ENCODE measurements at regions not wholly inside any gene's neighbourhood (a gene's known extent, or its start where the extent isn't known, plus 50 kb on each side); places are given as distances from the start of the nearest gene placed in this dataset.

DNA sequence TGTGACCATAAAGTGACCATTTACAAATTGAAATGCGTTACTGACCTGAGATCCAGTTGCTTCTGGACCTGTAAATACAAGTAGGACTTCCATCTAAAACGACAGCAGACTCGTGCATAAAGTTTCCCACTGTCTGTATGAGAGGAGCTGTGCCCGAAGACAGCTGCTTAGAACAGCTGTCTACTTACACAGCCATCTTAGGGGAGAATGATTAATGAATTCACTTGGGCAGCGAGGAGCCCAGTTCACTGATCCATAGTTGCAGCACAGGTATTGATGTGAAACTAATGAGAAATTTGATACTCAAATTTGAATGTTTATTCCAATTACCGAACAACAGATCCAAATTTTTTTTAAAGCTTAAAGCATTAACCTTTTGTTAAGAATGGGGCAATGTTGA lies 748.1 kb downstream of the NR2F2 start:
- Histone ChIP-seq H3K27ac (ENCODE audit: low read length) (no peak overlapping the region), H3K36me3 (ENCODE audit: control insufficient read depth in 1 of 2, insufficient read depth in 2 of 2, low read length in 2 of 2) (no peaks in the 10 kb centered on the region), H3K4me3 (ENCODE audit: low read depth in 1 of 2, low read length in 2 of 2) (no peak overlapping the region), H3K9me3 (ENCODE audit: control insufficient read depth in 1 of 2, low read length in 2 of 2) (peaks cover 0 to 3% of the 10 kb centered on the region in 2 donors), H3K4me1 (ENCODE audit: control insufficient read depth in 1 of 2, insufficient read depth in 2 of 2, low read length in 2 of 2) (no peaks in the 10 kb centered on the region), H3K27me3 (ENCODE audit: low read depth, low read length) (no peaks in the 10 kb centered on the region)

DNA sequence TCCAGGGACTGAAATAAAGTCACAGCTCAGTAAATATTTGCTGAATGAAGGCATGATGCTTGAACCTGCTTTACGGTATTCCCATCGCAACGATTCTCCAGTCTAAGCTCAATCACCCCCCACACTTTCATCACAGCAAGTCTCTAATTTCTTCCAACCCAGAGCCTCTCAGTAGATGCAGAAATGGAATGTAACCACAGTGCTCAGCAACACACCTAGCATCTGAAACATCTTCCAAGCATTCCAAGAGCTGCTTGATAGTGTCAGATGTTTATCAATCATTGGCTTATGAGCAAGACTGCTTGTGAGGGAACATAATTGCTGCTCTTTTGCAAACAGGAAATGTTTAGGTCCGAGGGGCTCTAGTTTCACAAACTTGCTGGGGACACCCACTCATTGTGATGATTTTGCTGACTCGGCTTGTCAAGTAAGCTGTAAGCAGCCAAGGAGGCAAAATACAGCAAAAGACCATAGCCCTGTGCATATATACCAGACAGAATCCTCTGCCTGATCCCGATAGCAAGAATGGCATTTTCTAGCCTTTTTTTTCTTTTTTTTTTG lies 751.2 kb downstream of the NR2F2 start:
- no peaks in the 10 kb centered on the region for H3K9me3 ChIP-seq (ENCODE audit: control insufficient read depth in 1 of 2, low read length in 2 of 2)
- H3K27ac ChIP-seq (ENCODE audit: low read length): no peak overlapping the region
- no peaks in the 10 kb centered on the region for H3K27me3 ChIP-seq (ENCODE audit: low read depth, low read length)
- no peak overlapping the region for H3K4me3 ChIP-seq (ENCODE audit: low read depth in 1 of 2, low read length in 2 of 2)
- no peaks in the 10 kb centered on the region for H3K36me3 ChIP-seq (ENCODE audit: control insufficient read depth in 1 of 2, insufficient read depth in 2 of 2, low read length in 2 of 2)
- H3K4me1 ChIP-seq (ENCODE audit: control insufficient read depth in 1 of 2, insufficient read depth in 2 of 2, low read length in 2 of 2): no peaks in the 10 kb centered on the region

DNA sequence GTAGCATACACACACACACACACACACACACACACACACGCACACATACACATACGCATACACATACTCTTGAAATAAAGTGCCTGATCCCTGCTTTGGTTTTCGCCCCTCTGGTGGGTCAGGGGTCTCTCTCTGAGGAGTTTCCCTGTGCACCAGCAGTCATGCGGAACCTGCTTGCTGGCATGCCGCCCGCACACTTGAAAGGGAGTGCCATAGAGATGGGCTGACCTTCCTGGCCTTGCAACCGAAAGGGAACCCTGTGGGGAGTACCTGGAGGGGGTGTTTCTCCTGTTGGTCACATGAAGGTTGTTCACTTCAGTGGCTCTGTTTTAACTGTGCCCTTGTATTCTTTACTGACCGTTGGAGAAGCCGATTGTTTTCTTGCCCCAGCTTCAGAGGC lies 752.3 kb downstream of the NR2F2 start:
- H3K27ac ChIP-seq (ENCODE audit: low read length): no peak overlapping the region
- no peaks in the 10 kb centered on the region for H3K36me3 ChIP-seq (ENCODE audit: control insufficient read depth in 1 of 2, insufficient read depth in 2 of 2, low read length in 2 of 2)
- H3K4me3 ChIP-seq (ENCODE audit: low read depth in 1 of 2, low read length in 2 of 2): no peak overlapping the region
- H3K27me3 ChIP-seq (ENCODE audit: low read depth, low read length): no peaks in the 10 kb centered on the region
- H3K9me3 ChIP-seq (ENCODE audit: control insufficient read depth in 1 of 2, low read length in 2 of 2): no peaks in the 10 kb centered on the region
- no peaks in the 10 kb centered on the region for H3K4me1 ChIP-seq (ENCODE audit: control insufficient read depth in 1 of 2, insufficient read depth in 2 of 2, low read length in 2 of 2)

DNA sequence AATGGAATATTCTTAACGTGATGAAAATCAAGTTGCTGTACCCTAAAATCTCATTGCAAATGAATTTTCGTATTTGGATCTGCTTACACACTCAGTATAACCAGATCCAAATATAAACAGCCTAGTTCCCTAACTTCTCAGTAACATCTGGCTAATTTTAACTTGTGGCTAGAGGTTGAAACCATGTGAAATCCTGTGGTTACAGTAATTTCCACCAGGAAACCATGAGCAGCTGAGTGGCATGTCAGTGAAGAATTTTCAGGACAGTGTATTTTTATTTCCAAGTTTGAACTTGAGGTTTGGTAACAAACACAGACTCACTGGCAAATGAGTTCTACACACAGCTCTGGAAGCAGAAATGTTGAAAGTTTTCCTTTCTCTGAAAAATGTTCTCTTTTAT lies 754.1 kb downstream of the NR2F2 start:
- Histone ChIP-seq H3K27ac (ENCODE audit: low read length) (no peak overlapping the region), H3K36me3 (ENCODE audit: control insufficient read depth in 1 of 2, insufficient read depth in 2 of 2, low read length in 2 of 2) (no peaks in the 10 kb centered on the region), H3K4me1 (ENCODE audit: control insufficient read depth in 1 of 2, insufficient read depth in 2 of 2, low read length in 2 of 2) (no peaks in the 10 kb centered on the region), H3K9me3 (ENCODE audit: control insufficient read depth in 1 of 2, low read length in 2 of 2) (no peaks in the 10 kb centered on the region), H3K4me3 (ENCODE audit: low read depth in 1 of 2, low read length in 2 of 2) (no peak overlapping the region), H3K27me3 (ENCODE audit: low read depth, low read length) (no peaks in the 10 kb centered on the region)

DNA sequence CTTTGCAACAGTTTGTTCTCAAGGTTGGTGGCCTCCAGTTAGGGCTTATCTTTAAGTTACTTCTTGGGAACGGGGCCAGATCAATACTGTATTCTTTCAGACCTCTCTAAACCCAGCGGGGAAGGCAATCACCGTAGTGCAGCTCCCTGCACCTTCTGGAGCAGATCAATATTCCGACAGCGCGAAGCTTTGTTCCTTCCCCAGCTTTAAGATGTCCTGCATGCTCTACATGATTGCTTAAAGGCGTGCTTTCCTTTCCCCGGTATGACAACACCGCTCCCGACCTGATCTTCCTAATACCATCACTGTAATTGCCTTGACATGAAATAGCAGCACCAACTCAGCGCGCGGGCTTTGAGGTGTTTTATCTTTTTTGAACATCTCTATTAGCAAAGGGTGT lies 755.2 kb downstream of the NR2F2 start:
- no peaks in the 10 kb centered on the region for H3K36me3 ChIP-seq (ENCODE audit: control insufficient read depth in 1 of 2, insufficient read depth in 2 of 2, low read length in 2 of 2)

DNA sequence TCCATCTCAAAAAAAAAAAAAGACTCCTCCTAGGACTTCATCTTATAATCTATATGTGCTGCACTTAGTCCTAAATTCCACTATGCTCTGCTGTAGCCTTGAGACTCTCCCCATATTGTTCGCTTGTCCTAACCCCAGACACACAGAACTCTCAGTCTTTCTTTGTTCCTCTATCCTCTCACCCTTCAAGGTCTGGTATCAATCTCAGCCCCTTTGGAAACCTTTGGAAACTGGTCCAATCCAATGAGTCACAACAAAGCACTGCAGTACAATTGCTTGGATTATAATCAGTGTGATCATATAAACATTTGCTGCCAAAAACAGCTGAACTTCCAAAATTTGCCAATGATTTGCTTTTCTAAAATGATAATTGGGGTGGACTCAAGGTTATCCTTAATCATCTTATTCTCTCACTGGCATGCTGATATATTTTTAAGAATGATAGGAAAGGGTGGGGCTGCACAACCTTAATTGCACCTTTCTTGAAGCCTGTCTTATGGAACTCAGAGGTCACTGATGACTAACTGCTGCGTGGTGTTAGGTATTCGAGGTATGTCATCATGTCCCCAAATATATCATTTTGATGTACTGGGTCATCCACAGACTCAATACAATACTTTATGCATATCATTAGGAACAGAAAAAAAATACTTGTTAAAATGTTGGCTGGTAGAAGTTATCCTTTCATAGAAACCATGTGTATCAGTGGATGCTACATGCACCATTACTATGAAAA lies 756.7 kb downstream of the NR2F2 start:
- no peaks in the 10 kb centered on the region for H3K36me3 ChIP-seq (ENCODE audit: control insufficient read depth in 1 of 2, insufficient read depth in 2 of 2, low read length in 2 of 2)

More for the DNA sequence above, 755.2 kb downstream of the NR2F2 start:
- no peaks in the 10 kb centered on the region for H3K27me3 ChIP-seq (ENCODE audit: low read depth, low read length)
- no peaks in the 10 kb centered on the region for H3K4me1 ChIP-seq (ENCODE audit: control insufficient read depth in 1 of 2, insufficient read depth in 2 of 2, low read length in 2 of 2)
- H3K9me3 ChIP-seq (ENCODE audit: control insufficient read depth in 1 of 2, low read length in 2 of 2): no peaks in the 10 kb centered on the region
- H3K27ac ChIP-seq (ENCODE audit: low read length): no peak overlapping the region
- H3K4me3 ChIP-seq (ENCODE audit: low read depth in 1 of 2, low read length in 2 of 2): no peak overlapping the region

DNA sequence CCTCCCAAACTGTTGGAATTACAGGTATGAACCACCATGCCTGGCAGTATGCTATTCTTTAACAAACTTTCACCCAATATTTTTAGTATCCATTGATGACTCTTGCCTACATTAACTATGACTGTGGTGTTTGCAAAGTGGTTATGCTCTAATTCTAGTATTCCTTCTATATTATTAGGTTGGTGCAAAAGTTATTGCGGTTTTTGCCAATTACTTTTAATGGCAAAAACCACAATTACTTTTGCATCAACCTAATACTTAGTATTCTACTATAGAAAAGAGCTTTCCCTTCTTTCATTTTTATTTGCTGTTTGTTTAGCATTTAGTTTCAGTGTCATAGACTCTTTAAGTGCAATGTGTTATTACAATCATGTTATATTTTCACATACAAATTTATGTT lies 760.6 kb downstream of the NR2F2 start:
- Histone ChIP-seq H3K9me3 (ENCODE audit: control insufficient read depth in 1 of 2, low read length in 2 of 2) (no peaks in the 10 kb centered on the region), H3K27ac (ENCODE audit: low read length) (no peak overlapping the region), H3K36me3 (ENCODE audit: control insufficient read depth in 1 of 2, insufficient read depth in 2 of 2, low read length in 2 of 2) (no peaks in the 10 kb centered on the region), H3K4me3 (ENCODE audit: low read depth in 1 of 2, low read length in 2 of 2) (no peak overlapping the region), H3K27me3 (ENCODE audit: low read depth, low read length) (no peaks in the 10 kb centered on the region), H3K4me1 (ENCODE audit: control insufficient read depth in 1 of 2, insufficient read depth in 2 of 2, low read length in 2 of 2) (no peaks in the 10 kb centered on the region)

More for the DNA sequence above, 756.7 kb downstream of the NR2F2 start:
- H3K27me3 ChIP-seq (ENCODE audit: low read depth, low read length): no peaks in the 10 kb centered on the region
- no peak overlapping the region for H3K4me3 ChIP-seq (ENCODE audit: low read depth in 1 of 2, low read length in 2 of 2)
- no peaks in the 10 kb centered on the region for H3K9me3 ChIP-seq (ENCODE audit: control insufficient read depth in 1 of 2, low read length in 2 of 2)
- no peak overlapping the region for H3K27ac ChIP-seq (ENCODE audit: low read length)
- no peaks in the 10 kb centered on the region for H3K4me1 ChIP-seq (ENCODE audit: control insufficient read depth in 1 of 2, insufficient read depth in 2 of 2, low read length in 2 of 2)

DNA sequence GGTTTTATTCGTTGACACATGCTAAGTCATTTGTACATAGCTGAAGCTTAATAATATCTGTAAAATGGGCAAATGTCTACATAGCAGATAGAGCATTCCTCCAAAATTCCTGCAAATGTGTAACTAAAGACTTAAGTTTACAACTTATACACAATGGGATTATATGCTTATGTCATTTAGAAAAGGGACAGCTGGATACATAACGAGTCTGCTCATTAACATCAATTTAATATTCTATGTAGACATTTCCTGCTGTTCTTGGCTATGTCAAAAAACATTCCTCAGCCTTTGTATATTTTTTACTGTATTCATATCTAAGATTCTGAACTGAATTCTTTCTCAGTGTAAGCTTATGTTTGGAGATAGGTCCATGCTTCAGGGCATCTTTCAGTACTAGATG lies 762.2 kb downstream of the NR2F2 start:
- Histone ChIP-seq H3K27me3 (ENCODE audit: low read depth, low read length) (no peaks in the 10 kb centered on the region), H3K4me1 (ENCODE audit: control insufficient read depth in 1 of 2, insufficient read depth in 2 of 2, low read length in 2 of 2) (no peaks in the 10 kb centered on the region), H3K36me3 (ENCODE audit: control insufficient read depth in 1 of 2, insufficient read depth in 2 of 2, low read length in 2 of 2) (no peaks in the 10 kb centered on the region), H3K9me3 (ENCODE audit: control insufficient read depth in 1 of 2, low read length in 2 of 2) (no peaks in the 10 kb centered on the region), H3K27ac (ENCODE audit: low read length) (no peak overlapping the region), H3K4me3 (ENCODE audit: low read depth in 1 of 2, low read length in 2 of 2) (no peak overlapping the region)

DNA sequence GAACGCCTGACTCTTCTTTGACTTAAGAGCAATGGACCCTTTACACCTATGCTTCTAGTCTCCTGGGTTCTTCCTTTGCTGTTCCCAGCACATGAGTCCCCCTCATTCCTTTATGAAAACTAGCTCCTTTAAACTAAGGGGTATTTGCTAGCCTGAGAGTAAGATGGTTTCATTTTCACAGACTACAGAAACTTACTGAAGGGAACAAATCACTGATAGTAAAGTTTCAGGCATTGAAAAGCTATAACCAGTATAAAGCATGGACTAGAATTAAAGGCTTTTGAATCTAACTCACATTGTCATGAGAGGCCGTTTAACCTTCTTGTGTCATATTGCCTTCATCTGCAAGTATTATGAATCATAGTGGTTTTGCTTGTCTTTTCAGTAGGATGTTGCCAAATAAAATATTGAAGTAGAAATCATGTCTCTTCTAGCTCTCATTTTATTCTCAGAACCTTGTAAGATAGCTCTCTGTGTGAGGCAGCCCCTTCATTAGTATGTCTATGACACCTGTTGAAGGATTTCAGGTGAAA lies 765.9 kb downstream of the NR2F2 start:
- H3K9me3 ChIP-seq (ENCODE audit: control insufficient read depth in 1 of 2, low read length in 2 of 2): no peaks in the 10 kb centered on the region
- no peak overlapping the region for H3K27ac ChIP-seq (ENCODE audit: low read length)
- H3K27me3 ChIP-seq (ENCODE audit: low read depth, low read length): no peaks in the 10 kb centered on the region
- H3K4me1 ChIP-seq (ENCODE audit: control insufficient read depth in 1 of 2, insufficient read depth in 2 of 2, low read length in 2 of 2): no peaks in the 10 kb centered on the region
- H3K36me3 ChIP-seq (ENCODE audit: control insufficient read depth in 1 of 2, insufficient read depth in 2 of 2, low read length in 2 of 2): no peaks in the 10 kb centered on the region
- H3K4me3 ChIP-seq (ENCODE audit: low read depth in 1 of 2, low read length in 2 of 2): no peak overlapping the region

DNA sequence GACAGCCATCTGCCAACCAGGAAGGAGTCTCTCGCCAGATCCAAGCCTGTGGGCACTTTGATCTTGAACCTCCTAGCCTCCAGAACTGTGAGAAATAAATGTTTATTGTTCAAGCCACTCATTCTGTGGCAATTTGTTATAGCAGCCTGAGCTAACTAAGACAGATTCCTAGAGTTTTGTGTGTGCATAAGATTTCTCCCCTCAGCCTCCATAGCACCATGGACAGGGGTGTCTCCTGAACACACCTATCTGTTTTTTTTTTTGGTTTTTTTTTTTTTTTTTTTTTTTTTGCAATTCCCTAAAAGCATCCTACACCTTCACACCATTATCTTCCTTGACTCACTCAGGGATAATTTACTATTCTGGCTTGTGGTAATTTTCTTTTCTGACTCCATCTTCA lies 768.5 kb downstream of the NR2F2 start:
- no peaks in the 10 kb centered on the region for H3K9me3 ChIP-seq (ENCODE audit: control insufficient read depth in 1 of 2, low read length in 2 of 2)
- no peaks in the 10 kb centered on the region for H3K36me3 ChIP-seq (ENCODE audit: control insufficient read depth in 1 of 2, insufficient read depth in 2 of 2, low read length in 2 of 2)
- H3K4me3 ChIP-seq (ENCODE audit: low read depth in 1 of 2, low read length in 2 of 2): no peak overlapping the region
- no peak overlapping the region for H3K27ac ChIP-seq (ENCODE audit: low read length)
- no peaks in the 10 kb centered on the region for H3K4me1 ChIP-seq (ENCODE audit: control insufficient read depth in 1 of 2, insufficient read depth in 2 of 2, low read length in 2 of 2)
- H3K27me3 ChIP-seq (ENCODE audit: low read depth, low read length): no peaks in the 10 kb centered on the region

DNA sequence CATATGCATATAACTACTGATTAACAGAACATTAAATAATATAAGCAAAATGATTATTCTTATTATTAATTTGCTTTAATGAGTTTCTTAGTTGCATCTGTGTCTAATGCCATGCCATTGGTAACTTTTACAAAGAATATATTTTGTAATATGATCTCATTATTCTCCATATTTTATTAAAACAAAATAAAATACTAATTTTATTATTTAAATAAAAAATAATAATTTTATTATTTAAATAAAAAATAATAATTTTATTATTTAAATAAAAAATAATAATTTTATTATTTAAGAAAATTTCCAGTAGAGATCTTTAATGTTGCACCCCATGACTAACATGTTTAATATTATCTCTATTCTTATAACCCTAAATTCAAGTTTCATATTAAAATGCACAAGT lies 771.1 kb downstream of the NR2F2 start:
- Histone ChIP-seq H3K27ac (ENCODE audit: low read length) (no peak overlapping the region), H3K9me3 (ENCODE audit: control insufficient read depth in 1 of 2, low read length in 2 of 2) (no peaks in the 10 kb centered on the region), H3K36me3 (ENCODE audit: control insufficient read depth in 1 of 2, insufficient read depth in 2 of 2, low read length in 2 of 2) (no peaks in the 10 kb centered on the region), H3K4me1 (ENCODE audit: control insufficient read depth in 1 of 2, insufficient read depth in 2 of 2, low read length in 2 of 2) (no peaks in the 10 kb centered on the region), H3K27me3 (ENCODE audit: low read depth, low read length) (no peaks in the 10 kb centered on the region), H3K4me3 (ENCODE audit: low read depth in 1 of 2, low read length in 2 of 2) (no peak overlapping the region)
